ENCODE measurements at regions not wholly inside any gene's neighbourhood (a gene's known extent, or its start where the extent isn't known, plus 50 kb on each side); places are given as distances from the start of the nearest gene placed in this dataset.
"Not testable (repeated sequence)": the region's sequence is repeated elsewhere in the genome, so short reads cannot be mapped to it uniquely, and the experiment has no call there.

DNA sequence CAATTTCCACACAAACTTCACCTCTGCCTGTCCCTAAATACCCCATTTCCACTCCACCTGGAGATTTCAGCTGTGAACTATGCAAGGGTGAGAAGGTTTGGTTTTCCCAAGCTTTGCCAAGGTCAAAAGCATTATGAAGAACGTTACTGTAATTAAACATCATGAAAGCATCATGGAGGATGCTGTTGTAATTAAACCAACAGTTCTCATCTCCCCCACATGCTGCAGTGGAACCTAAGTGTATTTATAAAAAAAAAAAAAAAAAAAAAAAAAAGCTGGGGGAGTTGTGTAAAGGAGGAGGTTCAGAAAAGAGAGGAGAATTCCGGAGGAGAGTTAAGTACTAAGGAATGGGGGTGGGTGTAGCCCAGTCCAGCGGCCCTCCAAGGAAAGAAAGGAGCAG is 474.9 kb upstream of the JARID2 start:
- Mint-ChIP-seq H3K9me3 (ENCODE audit: unreplicated experiment) (no peaks in the 10 kb centered on the region), H3K4me1 (ENCODE audit: low read depth, unreplicated experiment) (no peaks in the 10 kb centered on the region), H3K4me3 (ENCODE audit: unreplicated experiment) (no peak overlapping the region), H3K27ac (ENCODE audit: unreplicated experiment) (no peak overlapping the region), H3K36me3 (ENCODE audit: unreplicated experiment) (no peaks in the 10 kb centered on the region), H3K27me3 (ENCODE audit: unreplicated experiment) (no peaks in the 10 kb centered on the region)
- TF ChIP-seq, protein P1, sequence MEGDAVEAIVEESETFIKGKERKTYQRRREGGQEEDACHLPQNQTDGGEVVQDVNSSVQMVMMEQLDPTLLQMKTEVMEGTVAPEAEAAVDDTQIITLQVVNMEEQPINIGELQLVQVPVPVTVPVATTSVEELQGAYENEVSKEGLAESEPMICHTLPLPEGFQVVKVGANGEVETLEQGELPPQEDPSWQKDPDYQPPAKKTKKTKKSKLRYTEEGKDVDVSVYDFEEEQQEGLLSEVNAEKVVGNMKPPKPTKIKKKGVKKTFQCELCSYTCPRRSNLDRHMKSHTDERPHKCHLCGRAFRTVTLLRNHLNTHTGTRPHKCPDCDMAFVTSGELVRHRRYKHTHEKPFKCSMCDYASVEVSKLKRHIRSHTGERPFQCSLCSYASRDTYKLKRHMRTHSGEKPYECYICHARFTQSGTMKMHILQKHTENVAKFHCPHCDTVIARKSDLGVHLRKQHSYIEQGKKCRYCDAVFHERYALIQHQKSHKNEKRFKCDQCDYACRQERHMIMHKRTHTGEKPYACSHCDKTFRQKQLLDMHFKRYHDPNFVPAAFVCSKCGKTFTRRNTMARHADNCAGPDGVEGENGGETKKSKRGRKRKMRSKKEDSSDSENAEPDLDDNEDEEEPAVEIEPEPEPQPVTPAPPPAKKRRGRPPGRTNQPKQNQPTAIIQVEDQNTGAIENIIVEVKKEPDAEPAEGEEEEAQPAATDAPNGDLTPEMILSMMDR (IDR thresholded peaks at IDR 0.05; ENCODE audit: partially characterized antibody, unreplicated experiment), result no peak
- DNase-seq, result no peak

DNA sequence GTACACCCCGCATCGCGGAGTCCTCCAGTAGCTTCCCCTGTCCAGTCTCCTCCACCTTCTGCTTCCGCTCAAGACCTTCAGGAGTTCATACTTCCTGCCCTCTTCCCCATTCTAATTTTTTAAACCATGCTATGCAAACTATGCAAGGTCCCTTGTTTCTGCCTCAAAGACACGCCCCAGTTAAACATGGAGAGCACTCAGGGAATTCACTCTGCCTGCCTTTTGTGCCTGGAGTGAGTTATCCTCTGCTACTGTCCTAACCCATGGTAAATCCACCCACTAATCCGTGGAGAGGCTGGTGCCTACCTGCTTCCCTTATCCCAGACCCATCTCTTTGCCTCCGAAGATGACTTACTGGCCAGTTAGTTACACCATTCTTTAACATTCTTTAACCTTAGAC is 473.7 kb upstream of the JARID2 start:
- H3K4me1 Mint-ChIP-seq (ENCODE audit: low read depth, unreplicated experiment), result peaks cover 2% of the 10 kb centered on the region
- H3K27me3 Mint-ChIP-seq (ENCODE audit: unreplicated experiment), result no peaks in the 10 kb centered on the region
- TF ChIP-seq, protein P1 (IDR thresholded peaks at IDR 0.05; ENCODE audit: partially characterized antibody, unreplicated experiment), result no peak
- H3K36me3 Mint-ChIP-seq (ENCODE audit: unreplicated experiment), result no peaks in the 10 kb centered on the region
- H3K9me3 Mint-ChIP-seq (ENCODE audit: unreplicated experiment), result no peaks in the 10 kb centered on the region
- no peak for DNase-seq
- H3K4me3 Mint-ChIP-seq (ENCODE audit: unreplicated experiment), result no peak overlapping the region
- H3K27ac Mint-ChIP-seq (ENCODE audit: unreplicated experiment), result no peak overlapping the region

DNA sequence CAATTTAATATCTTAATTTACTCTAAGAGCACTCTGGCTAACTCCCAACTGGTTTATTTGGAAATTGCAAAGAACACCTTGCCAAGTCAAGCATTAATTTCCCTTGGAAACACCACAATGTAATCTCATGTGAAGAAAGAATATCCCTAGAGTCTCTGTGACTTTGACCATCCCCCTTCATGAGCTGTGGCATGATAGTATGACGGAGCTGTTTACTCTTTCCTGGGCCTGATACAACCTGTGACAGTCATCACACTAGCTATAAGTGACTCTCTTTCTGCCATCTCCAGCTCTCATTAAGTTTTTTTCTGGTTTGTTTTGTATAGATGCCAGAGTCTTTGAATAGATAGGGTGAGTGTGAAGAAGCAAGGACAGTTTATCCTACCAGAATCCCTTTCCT is 470.3 kb upstream of the JARID2 start:
- no peaks in the 10 kb centered on the region for H3K9me3 Mint-ChIP-seq (ENCODE audit: unreplicated experiment)
- no peak overlapping the region for H3K4me3 Mint-ChIP-seq (ENCODE audit: unreplicated experiment)
- TF ChIP-seq, protein P1 (IDR thresholded peaks at IDR 0.05; ENCODE audit: partially characterized antibody, unreplicated experiment), result no peak
- no peak overlapping the region for H3K27ac Mint-ChIP-seq (ENCODE audit: unreplicated experiment)
- H3K36me3 Mint-ChIP-seq (ENCODE audit: unreplicated experiment), result no peaks in the 10 kb centered on the region
- no peak for DNase-seq
- peaks cover 13% of the 10 kb centered on the region for H3K4me1 Mint-ChIP-seq (ENCODE audit: low read depth, unreplicated experiment)
- no peaks in the 10 kb centered on the region for H3K27me3 Mint-ChIP-seq (ENCODE audit: unreplicated experiment)

GRCh38 chr6:14776307-14776706 is 469.6 kb upstream of the JARID2 start:
- DNase-seq, result no peak
- Mint-ChIP-seq H3K36me3 (ENCODE audit: unreplicated experiment) (no peaks in the 10 kb centered on the region), H3K4me3 (ENCODE audit: unreplicated experiment) (no peak overlapping the region), H3K27me3 (ENCODE audit: unreplicated experiment) (no peaks in the 10 kb centered on the region), H3K27ac (ENCODE audit: unreplicated experiment) (no peak overlapping the region), H3K4me1 (ENCODE audit: low read depth, unreplicated experiment) (peaks cover 13% of the 10 kb centered on the region), H3K9me3 (ENCODE audit: unreplicated experiment) (no peaks in the 10 kb centered on the region)
- TF ChIP-seq, protein P1 (IDR thresholded peaks at IDR 0.05; ENCODE audit: partially characterized antibody, unreplicated experiment), result no peak

DNA sequence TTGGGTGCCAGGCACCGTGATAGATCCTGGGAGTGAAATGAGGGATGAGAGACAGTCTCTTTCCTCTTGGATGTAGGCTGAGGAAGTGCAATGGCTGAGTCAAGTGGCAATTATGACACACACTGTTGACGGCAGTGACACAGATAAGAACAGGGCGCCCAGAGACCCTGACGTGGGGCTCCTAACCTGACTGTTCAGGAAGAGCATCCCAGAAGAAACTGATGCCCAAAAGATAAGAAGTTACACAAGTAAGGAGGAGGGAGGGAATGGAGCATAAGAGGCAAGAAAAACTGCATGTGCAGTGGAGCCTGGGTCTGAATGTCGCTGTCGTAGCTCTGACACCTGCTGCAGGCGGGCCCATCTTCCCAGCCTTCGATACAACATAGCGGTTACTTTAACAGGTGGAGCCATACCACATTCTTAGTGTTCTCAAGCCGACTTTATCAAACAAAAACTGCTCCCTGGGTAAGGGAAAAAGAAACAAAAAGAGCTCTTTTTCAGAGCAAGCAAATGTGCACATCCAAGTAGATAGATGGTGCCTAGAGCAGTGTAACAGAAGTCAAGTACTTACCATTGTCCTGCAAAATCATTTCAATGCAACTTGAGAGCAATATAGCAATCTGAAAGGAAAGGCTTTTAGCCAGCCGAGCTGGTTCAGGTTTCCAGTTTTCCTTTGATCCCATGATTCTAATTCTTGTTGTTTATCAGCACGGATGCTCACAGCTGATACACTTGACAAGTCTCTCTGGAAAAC is 463.9 kb upstream of the JARID2 start:
- H3K4me3 Mint-ChIP-seq (ENCODE audit: unreplicated experiment), result no peak overlapping the region
- no peak overlapping the region for H3K27ac Mint-ChIP-seq (ENCODE audit: unreplicated experiment)
- peaks cover 6% of the 10 kb centered on the region for H3K27me3 Mint-ChIP-seq (ENCODE audit: unreplicated experiment)
- TF ChIP-seq, protein P1 (IDR thresholded peaks at IDR 0.05; ENCODE audit: partially characterized antibody, unreplicated experiment), result no peak
- no peaks in the 10 kb centered on the region for H3K36me3 Mint-ChIP-seq (ENCODE audit: unreplicated experiment)
- DNase-seq, result no peak
- no peaks in the 10 kb centered on the region for H3K9me3 Mint-ChIP-seq (ENCODE audit: unreplicated experiment)
- H3K4me1 Mint-ChIP-seq (ENCODE audit: low read depth, unreplicated experiment), result peaks cover 15% of the 10 kb centered on the region

DNA sequence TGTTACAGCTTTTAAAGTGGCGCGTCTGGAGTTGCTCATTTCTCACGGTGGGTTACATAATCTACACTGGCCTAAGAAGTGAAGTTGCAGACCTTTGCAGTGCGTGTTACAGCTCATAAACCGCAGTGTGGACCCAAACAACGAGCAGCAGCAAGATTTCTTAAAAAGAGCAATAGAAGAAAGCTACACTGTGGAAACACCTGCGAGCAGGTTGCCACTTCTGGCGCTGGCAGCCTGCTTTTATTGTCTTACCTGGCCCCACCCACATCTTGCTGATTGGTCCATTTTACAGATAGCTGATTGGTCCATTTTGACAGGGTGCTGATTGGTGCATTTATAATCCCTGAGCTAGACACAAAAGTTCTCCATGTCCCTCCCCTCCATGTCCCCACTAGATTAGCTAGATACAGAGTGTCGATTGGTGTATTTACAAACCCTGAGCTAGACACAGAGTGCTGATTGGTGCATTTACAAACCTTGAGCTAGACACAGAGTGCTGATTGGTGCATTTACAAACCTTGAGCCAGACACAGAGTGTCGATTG is 462.9 kb upstream of the JARID2 start:
- DNase-seq; H3K4me1 Mint-ChIP-seq (ENCODE audit: low read depth, unreplicated experiment): not testable (repeated sequence)

More for the DNA sequence above, 462.9 kb upstream of the JARID2 start:
- H3K36me3 Mint-ChIP-seq (ENCODE audit: unreplicated experiment); H3K27ac Mint-ChIP-seq (ENCODE audit: unreplicated experiment); H3K9me3 Mint-ChIP-seq (ENCODE audit: unreplicated experiment); H3K27me3 Mint-ChIP-seq (ENCODE audit: unreplicated experiment); H3K4me3 Mint-ChIP-seq (ENCODE audit: unreplicated experiment): not testable (repeated sequence)

Measured in glutamatergic neuron (in vitro differentiated cells).